DND-41 (cell line): ENCODE measurements at regions not wholly inside any gene's neighbourhood (a gene's known extent, or its start where the extent isn't known, plus 50 kb on each side); places are given as distances from the start of the nearest gene placed in this dataset.

Experiments
- ATAC-seq: fragments of 200-7000 bp; cut with Tn5 transposase; 3 replicates; pipeline ENCODE4 v1.9.1; 2021; ENCODE audit warnings: low read depth; ENCODE audit not compliant: insufficient read depth
- DNase-seq: peaks from one replicate; pipeline ENCODE4 v3.0.0-alpha.2; 2020
- H2AFZ ChIP-seq: 2 replicates; pipeline ENCODE4 v1.6.0; 2012; ENCODE audit warnings: low read depth, low read length
- H3K27ac ChIP-seq: 2 replicates; pipeline ENCODE4 v1.5.1; 2012; ENCODE audit warnings: low read length, inconsistent platforms
- H3K27me3 ChIP-seq: fragments of 200-600 bp; sonication (generic); 2 replicates; pipeline ENCODE4 v1.6.0; 2012; ENCODE audit warnings: low read length, mild to moderate bottlenecking, inconsistent platforms; ENCODE audit not compliant: insufficient read depth, poor library complexity
- H3K36me3 ChIP-seq: 2 replicates; pipeline ENCODE4 v1.5.1; 2012; ENCODE audit warnings: low read length, inconsistent platforms; ENCODE audit not compliant: insufficient read depth
- H3K4me1 ChIP-seq: 2 replicates; pipeline ENCODE4 v1.5.1; 2012; ENCODE audit warnings: mild to moderate bottlenecking, low read length; ENCODE audit not compliant: insufficient read depth
- H3K4me2 ChIP-seq: 2 replicates; pipeline ENCODE4 v1.6.0; 2012; ENCODE audit warnings: mild to moderate bottlenecking, moderate library complexity, low read length, inconsistent platforms; ENCODE audit not compliant: insufficient read depth
- H3K4me3 ChIP-seq, 2 experiments: fragments of 200-600 bp in 1 of 2; shearing (Covaris generic) in 1 of 2; 2 replicates each; pipeline ENCODE4 v1.5.1; 2012 to 2016; ENCODE audit warnings: inconsistent platforms in 2 of 2, low read length in 2 of 2, mild to moderate bottlenecking in 2 of 2, low read depth in 1 of 2, moderate library complexity in 1 of 2
- H3K79me2 ChIP-seq: 2 replicates; pipeline ENCODE4 v1.6.0; 2012; ENCODE audit warnings: low read length, inconsistent platforms; ENCODE audit not compliant: insufficient read depth
- H3K9ac ChIP-seq: 2 replicates; pipeline ENCODE4 v1.6.0; 2012; ENCODE audit warnings: low read depth, mild to moderate bottlenecking, inconsistent platforms, low read length, moderate library complexity
- H3K9me3 ChIP-seq: 2 replicates; pipeline ENCODE4 v1.5.1; 2012; ENCODE audit warnings: low read length, moderate library complexity, mild to moderate bottlenecking, inconsistent platforms; ENCODE audit not compliant: insufficient read depth, severe bottlenecking
- H4K20me1 ChIP-seq: 2 replicates; pipeline ENCODE4 v1.6.0; 2012; ENCODE audit warnings: low read length; ENCODE audit not compliant: insufficient read depth
- CTCF ChIP-seq: IDR thresholded peaks from 2 replicates; pipeline ENCODE4 v1.5.1; 2012; ENCODE audit warnings: borderline replicate concordance, low read length, moderate library complexity, mild to moderate bottlenecking; ENCODE audit not compliant: poor library complexity, severe bottlenecking; ENCODE audit errors: extremely low read depth
- EZH2 ChIP-seq: IDR thresholded peaks from 3 replicates; pipeline ENCODE4 v1.6.1; 2012; ENCODE audit warnings: borderline replicate concordance, low read depth, mild to moderate bottlenecking, moderate library complexity, low read length, inconsistent platforms; ENCODE audit not compliant: severe bottlenecking

- Histone ChIP-seq H3K4me2 (no peak overlapping the region), H3K27ac (0 out of 2 replicates have a peak overlapping the region, but pooled peaks have one; percentile 27), H4K20me1 (no peaks in the 10 kb centered on the region), H3K9ac (no peak overlapping the region), H3K4me3 (no peak overlapping the region), H3K4me1 (peaks cover 67% of the 10 kb centered on the region), H2AFZ (no peak overlapping the region), H3K9me3 (no peaks in the 10 kb centered on the region), H3K36me3 (no peaks in the 10 kb centered on the region), H3K27me3 (no peaks in the 10 kb centered on the region), H3K79me2 (peaks cover 15% of the 10 kb centered on the region)
- ATAC-seq (no peak), DNase-seq (no peak)
- TF ChIP-seq EZH2 (no peak), CTCF (no peak)
Observed at GRCh38 chr12:89024580-89024979, 327.7 kb downstream of the DUSP6 start.

DNA sequence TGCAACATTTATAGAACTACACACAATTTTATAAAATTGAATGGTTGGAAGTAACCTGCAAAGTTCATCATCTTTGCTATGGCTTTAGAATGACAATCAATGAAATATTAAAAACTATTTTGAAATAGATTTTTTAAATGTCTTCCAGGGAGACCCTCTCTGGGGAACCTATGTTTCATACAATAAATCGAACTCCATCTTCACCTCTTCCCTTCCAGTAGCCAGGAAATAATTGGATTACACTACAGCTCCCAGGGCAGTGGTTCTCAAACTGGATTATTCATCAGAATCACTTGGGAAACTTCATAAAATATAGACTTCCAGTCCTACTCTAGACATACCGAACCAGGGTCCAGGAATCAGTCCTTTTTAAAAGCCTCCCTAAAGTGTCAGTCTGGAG, 328.4 kb downstream of the DUSP6 start:
- H3K4me1 ChIP-seq, result peaks cover 69% of the 10 kb centered on the region
- no peaks in the 10 kb centered on the region for H3K9me3 ChIP-seq
- no peak overlapping the region for H3K4me2 ChIP-seq
- H3K36me3 ChIP-seq, result no peaks in the 10 kb centered on the region
- DNase-seq (no peak), ATAC-seq (no peak)
- no peaks in the 10 kb centered on the region for H4K20me1 ChIP-seq
- TF ChIP-seq EZH2 (no peak), CTCF (no peak)
- no peak overlapping the region for H3K9ac ChIP-seq
- H3K27me3 ChIP-seq, result no peaks in the 10 kb centered on the region
- no peak overlapping the region for H3K4me3 ChIP-seq
- no peak overlapping the region for H3K27ac ChIP-seq
- H3K79me2 ChIP-seq, result peaks cover 17% of the 10 kb centered on the region
- no peak overlapping the region for H2AFZ ChIP-seq

DNA sequence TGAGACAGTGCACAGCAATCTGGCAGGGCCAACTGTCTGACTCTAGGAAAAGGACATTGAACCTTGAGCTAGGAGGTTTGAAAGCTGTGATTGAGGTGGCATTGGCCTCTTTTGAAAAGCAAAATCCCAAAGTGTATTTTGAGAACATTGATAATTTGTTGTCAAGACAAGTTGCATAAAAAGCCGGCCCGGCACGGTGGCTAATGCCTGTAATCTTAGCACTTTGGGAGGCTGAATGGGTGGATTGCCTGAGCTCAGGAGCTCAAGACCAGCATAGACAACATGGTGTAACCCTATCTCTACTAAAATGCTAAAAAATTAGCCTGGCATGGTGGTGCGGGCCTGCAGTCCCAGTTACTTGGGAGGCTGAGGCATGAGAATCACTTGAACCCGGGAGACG, 331.6 kb downstream of the DUSP6 start:
- H2AFZ ChIP-seq, result peak overlapping the region; percentile 48; the same call in 1 of the 2 replicates
- ATAC-seq (no peak), DNase-seq (no peak)
- no peaks in the 10 kb centered on the region for H3K27me3 ChIP-seq
- H3K4me3 ChIP-seq, result no peak overlapping the region
- peak overlapping the region; percentile 79 for H3K27ac ChIP-seq
- H3K9ac ChIP-seq, result peak overlapping the region; percentile 45
- no peak for TF ChIP-seq CTCF
- TF ChIP-seq EZH2, result no peak
- no peaks in the 10 kb centered on the region for H4K20me1 ChIP-seq
- peaks cover 73% of the 10 kb centered on the region for H3K4me1 ChIP-seq
- H3K79me2 ChIP-seq, result peaks cover 21% of the 10 kb centered on the region
- H3K4me2 ChIP-seq, result no peak overlapping the region
- H3K9me3 ChIP-seq, result no peaks in the 10 kb centered on the region
- H3K36me3 ChIP-seq, result no peaks in the 10 kb centered on the region

DNA sequence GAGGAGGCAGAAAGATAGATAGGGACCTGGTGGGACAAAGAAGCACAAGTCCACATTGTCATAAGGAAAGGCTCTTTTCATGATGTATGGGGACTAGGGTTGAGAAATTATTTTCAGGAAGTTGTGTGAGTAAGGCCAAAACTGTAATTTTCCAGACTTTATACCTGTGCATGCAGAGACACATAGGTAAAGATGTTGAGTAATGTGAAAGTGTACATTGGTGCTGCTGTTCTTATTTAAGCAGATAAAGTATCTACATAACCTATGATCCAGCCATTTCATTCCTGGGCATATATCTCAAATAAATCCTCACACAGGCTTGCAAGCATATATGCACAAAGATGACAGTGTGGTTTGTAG, 332.2 kb downstream of the DUSP6 start:
- peak overlapping the region; percentile 62 for H3K4me2 ChIP-seq
- no peaks in the 10 kb centered on the region for H3K9me3 ChIP-seq
- H4K20me1 ChIP-seq, result no peaks in the 10 kb centered on the region
- H3K9ac ChIP-seq, result peak overlapping the region; percentile 45
- H3K36me3 ChIP-seq, result no peaks in the 10 kb centered on the region
- H3K79me2 ChIP-seq, result peaks cover 21% of the 10 kb centered on the region
- H3K4me1 ChIP-seq, result peaks cover 73% of the 10 kb centered on the region
- ATAC-seq (no peak), DNase-seq (no peak)
- H3K27ac ChIP-seq, result peak overlapping the region; percentile 79
- TF ChIP-seq CTCF (no peak), EZH2 (no peak)
- peak overlapping the region in 1 of 2 experiments; percentile 46; a peak in 1 of 4 replicates for H3K4me3 ChIP-seq
- H2AFZ ChIP-seq, result peak overlapping the region; percentile 53
- no peaks in the 10 kb centered on the region for H3K27me3 ChIP-seq
